HL-60 (cell line): ENCODE measurements at regions not wholly inside any gene's neighbourhood (a gene's known extent, or its start where the extent isn't known, plus 50 kb on each side); places are given as distances from the start of the nearest gene placed in this dataset.
"Not testable (repeated sequence)": the region's sequence is repeated elsewhere in the genome, so short reads cannot be mapped to it uniquely, and the experiment has no call there.

Source experiments
- CTCF ChIP-seq: IDR thresholded peaks from one replicate; pipeline ENCODE4 v1.5.1; 2011; ENCODE audit warnings: low read length, control low read depth, inconsistent platforms; ENCODE audit not compliant: insufficient read depth
- GABPA ChIP-seq: IDR thresholded peaks from 2 replicates; pipeline ENCODE4 v1.6.1; 2012; ENCODE audit warnings: low read depth
- POLR2AphosphoS5 ChIP-seq: IDR thresholded peaks from 2 replicates; pipeline ENCODE4 v1.6.1; 2012; ENCODE audit warnings: low read depth
- REST ChIP-seq: IDR thresholded peaks from 2 replicates; pipeline ENCODE4 v1.6.1; 2012; ENCODE audit warnings: low read depth; ENCODE audit not compliant: insufficient replicate concordance
- SPI1 ChIP-seq: IDR thresholded peaks from 2 replicates; pipeline ENCODE4 v1.6.1; 2012; ENCODE audit warnings: low read depth, mild to moderate bottlenecking, borderline replicate concordance

- not testable (repeated sequence) for TF ChIP-seq POLR2AphosphoS5, CTCF, GABPA, REST, SPI1
Observed at GRCh38 chr7:63066235-63066634, 932.4 kb upstream of the ZNF722 start.
